Stomach (tissue), 4 donors: ENCODE measurements at regions not wholly inside any gene's neighbourhood (a gene's known extent, or its start where the extent isn't known, plus 50 kb on each side); places are given as distances from the start of the nearest gene placed in this dataset.

Experiments
- CTCF ChIP-seq, 7 experiments: fragments of 450-650 bp in 4 of 7; fragments of 200-600 bp in 3 of 7; sonication (generic) in 3 of 7; IDR thresholded peaks; one replicate each; pipeline ENCODE4 v1.5.1; 2016 to 2019; ENCODE audit warnings: antibody characterized with exemption in 7 of 7, control low read depth in 2 of 7, mild to moderate bottlenecking in 1 of 7
- EP300 ChIP-seq: sonication (generic); formaldehyde crosslinking; IDR thresholded peaks from one replicate; pipeline ENCODE4 v1.6.1; 2017; ENCODE audit warnings: antibody characterized with exemption
- POLR2A ChIP-seq, 4 donors: fragments of 450-650 bp; IDR thresholded peaks; one replicate each; pipeline ENCODE4 v1.6.1; 2016; ENCODE audit warnings: antibody characterized with exemption in 4 of 4, control low read depth in 2 of 4, mild to moderate bottlenecking in 1 of 4, moderate library complexity in 1 of 4
- POLR2AphosphoS5 ChIP-seq, 3 donors: sonication (generic); formaldehyde crosslinking; IDR thresholded peaks; one replicate each; pipeline ENCODE4 v1.6.1; 2016; ENCODE audit warnings: antibody characterized with exemption in 3 of 3

GRCh38 chr11:19400296-19400695, 159.6 kb upstream of the E2F8 start:
- TF ChIP-seq CTCF (IDR thresholded peaks at IDR 0.05), result no peak
- TF ChIP-seq POLR2AphosphoS5 (IDR thresholded peaks at IDR 0.05), result no peak
- no peak for TF ChIP-seq POLR2A (IDR thresholded peaks at IDR 0.05)
- TF ChIP-seq EP300, result no peak
